K562 (cell line): ENCODE measurements at regions not wholly inside any gene's neighbourhood (a gene's known extent, or its start where the extent isn't known, plus 50 kb on each side); places are given as distances from the start of the nearest gene placed in this dataset.

Experiments
- FOXJ3 ChIP-seq: sonication (generic); formaldehyde crosslinking; IDR thresholded peaks from 2 replicates; pipeline ENCODE4 v1.4.0; 2020; ENCODE audit warnings: mild to moderate bottlenecking, missing genetic modification reagents
- HNRNPK ChIP-seq: fragments of 200-400 bp; formaldehyde crosslinking; IDR thresholded peaks from one replicate; pipeline ENCODE4 v1.6.1; 2018; ENCODE audit warnings: mild to moderate bottlenecking, low read depth, low read length; ENCODE audit not compliant: poor library complexity, severe bottlenecking
- THRAP3 ChIP-seq: fragments of 450-650 bp; IDR thresholded peaks from 2 replicates; pipeline ENCODE4 v1.6.1; 2016; ENCODE audit warnings: mild to moderate bottlenecking, inconsistent platforms, borderline replicate concordance
- ZNF445 ChIP-seq: fragments of 250-450 bp; sonication (Bioruptor Pico); IDR thresholded peaks from 2 replicates; pipeline ENCODE4 v1.4.0; 2020; ENCODE audit warnings: low read depth, mild to moderate bottlenecking, moderate library complexity
- TF ChIP-seq, protein P1 (sequence below), 2 experiments: IDR thresholded peaks; 2 replicates each; pipeline ENCODE4 v1.6.1; 2012; ENCODE audit warnings: improper control_type of control experiment in 2 of 2, low read depth in 2 of 2, low read length in 2 of 2, borderline replicate concordance in 1 of 2

DNA sequence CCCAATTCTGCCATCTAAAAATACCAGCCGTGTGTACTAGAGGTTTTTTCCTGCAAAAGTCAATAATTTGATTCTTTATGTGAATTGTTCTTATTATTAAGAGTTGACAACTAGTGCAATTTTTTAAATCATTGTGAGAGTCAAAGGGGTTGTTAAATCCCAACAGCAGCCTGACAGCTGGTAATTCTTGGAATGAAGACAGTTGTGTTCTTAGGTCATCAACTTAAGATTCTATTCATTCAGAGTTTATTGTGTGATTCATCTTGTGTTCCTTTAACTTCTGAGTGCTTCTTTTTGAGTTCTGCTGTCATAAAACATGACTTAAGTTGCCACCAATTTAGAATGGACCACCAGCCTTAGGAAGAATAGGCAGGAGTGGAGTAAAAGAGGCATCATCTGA is 329.0 kb downstream of the NAF1 start:
- TF ChIP-seq FOXJ3 (CRISPR knock-in tag) (no peak), HNRNPK (no peak), ZNF445 (CRISPR knock-in tag) (no peak), THRAP3 (no peak)
- TF ChIP-seq, protein P1, sequence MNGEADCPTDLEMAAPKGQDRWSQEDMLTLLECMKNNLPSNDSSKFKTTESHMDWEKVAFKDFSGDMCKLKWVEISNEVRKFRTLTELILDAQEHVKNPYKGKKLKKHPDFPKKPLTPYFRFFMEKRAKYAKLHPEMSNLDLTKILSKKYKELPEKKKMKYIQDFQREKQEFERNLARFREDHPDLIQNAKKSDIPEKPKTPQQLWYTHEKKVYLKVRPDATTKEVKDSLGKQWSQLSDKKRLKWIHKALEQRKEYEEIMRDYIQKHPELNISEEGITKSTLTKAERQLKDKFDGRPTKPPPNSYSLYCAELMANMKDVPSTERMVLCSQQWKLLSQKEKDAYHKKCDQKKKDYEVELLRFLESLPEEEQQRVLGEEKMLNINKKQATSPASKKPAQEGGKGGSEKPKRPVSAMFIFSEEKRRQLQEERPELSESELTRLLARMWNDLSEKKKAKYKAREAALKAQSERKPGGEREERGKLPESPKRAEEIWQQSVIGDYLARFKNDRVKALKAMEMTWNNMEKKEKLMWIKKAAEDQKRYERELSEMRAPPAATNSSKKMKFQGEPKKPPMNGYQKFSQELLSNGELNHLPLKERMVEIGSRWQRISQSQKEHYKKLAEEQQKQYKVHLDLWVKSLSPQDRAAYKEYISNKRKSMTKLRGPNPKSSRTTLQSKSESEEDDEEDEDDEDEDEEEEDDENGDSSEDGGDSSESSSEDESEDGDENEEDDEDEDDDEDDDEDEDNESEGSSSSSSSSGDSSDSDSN (IDR thresholded peaks at IDR 0.05; ENCODE audit: borderline replicate concordance in 1 of 2, low read depth in 2 of 2, low read length in 2 of 2): no peak
